H1 (cell line): ENCODE measurements at regions not wholly inside any gene's neighbourhood (a gene's known extent, or its start where the extent isn't known, plus 50 kb on each side); places are given as distances from the start of the nearest gene placed in this dataset.

Experiments
- CTCF ChIA-PET: fragments of 300-600 bp; sonication (Branson Sonifier 250); formaldehyde crosslinking; loops from one replicate; lab custom pipeline; 2021; ENCODE audit not compliant: partially characterized antibody; lab: Charles Lee
- POLR2A ChIA-PET: fragments of 300-600 bp; sonication (Branson Sonifier 250); formaldehyde crosslinking; loops from one replicate; lab custom pipeline; 2021; ENCODE audit warnings: inconsistent platforms; ENCODE audit not compliant: partially characterized antibody; lab: Charles Lee
- DNase-seq, 2 experiments: peaks; one replicate each; pipeline versions ENCODE4 v3.0.0 to v3.0.0-alpha.2; 2010 to 2022; ENCODE audit warnings: low spot score in 2 of 2, low read depth in 1 of 2, mixed read lengths in 1 of 2
- FAIRE-seq: peaks from 2 replicates; lab custom pipeline; 2011; peaks lifted over from hg19 to GRCh38; lab: Jason Lieb, UNC
- H2AFZ ChIP-seq: 2 replicates; pipeline ENCODE4 v1.8.1; 2012; ENCODE audit warnings: low read length, inconsistent platforms
- H2AK5ac ChIP-seq: 2 replicates; pipeline ENCODE4 v1.6.1; 2013; ENCODE audit warnings: low read depth, low read length
- H2BK120ac ChIP-seq: replicated peaks from 2 replicates; pipeline ENCODE3; 2013; ENCODE audit warnings: low read depth, low read length, inconsistent platforms
- H2BK12ac ChIP-seq: 2 replicates; pipeline ENCODE4 v1.6.1; 2013; ENCODE audit warnings: low read depth, low read length
- H2BK15ac ChIP-seq: 2 replicates; pipeline ENCODE4 v1.6.1; 2013; ENCODE audit warnings: low read length
- H2BK20ac ChIP-seq: 2 replicates; pipeline ENCODE4 v1.6.1; 2013; ENCODE audit warnings: low read length
- H2BK5ac ChIP-seq: 2 replicates; pipeline ENCODE4 v1.6.1; 2013; ENCODE audit warnings: low read depth, low read length
- H3K14ac ChIP-seq: 2 replicates; pipeline ENCODE4 v1.6.1; 2013; ENCODE audit warnings: inconsistent platforms; ENCODE audit not compliant: insufficient read length
- H3K18ac ChIP-seq: 2 replicates; pipeline ENCODE4 v1.6.1; 2013; ENCODE audit warnings: low read length; ENCODE audit errors: extremely low read depth
- H3K23ac ChIP-seq: 2 replicates; pipeline ENCODE4 v1.6.1; 2013; ENCODE audit warnings: inconsistent platforms; ENCODE audit not compliant: insufficient read length
- H3K23me2 ChIP-seq: 2 replicates; pipeline ENCODE4 v1.6.1; 2013; ENCODE audit warnings: low read depth, low read length
- H3K27ac ChIP-seq: 2 replicates; pipeline ENCODE4 v1.6.1; 2011; ENCODE audit warnings: low read depth, low read length, inconsistent platforms
- H3K27me3 ChIP-seq, 4 experiments: replicated peaks in 1 of 4; 1 replicate in 1 of 4; 2 replicates in 3 of 4; pipeline versions ENCODE4 v1.6.1 to v1.8.1; 2011 to 2013; ENCODE audit warnings: low read length in 3 of 4, mild to moderate bottlenecking in 3 of 4, inconsistent platforms in 2 of 4, mixed read lengths in 2 of 4, moderate library complexity in 1 of 4; ENCODE audit not compliant: control insufficient read depth in 3 of 4, insufficient read depth in 3 of 4; ENCODE audit errors: extremely low read depth in 1 of 4
- H3K36me3 ChIP-seq, 4 experiments: 2 replicates each; pipeline versions ENCODE4 v1.6.1 to v1.8.1; 2011 to 2013; ENCODE audit warnings: mild to moderate bottlenecking in 4 of 4, low read length in 3 of 4, moderate library complexity in 2 of 4, control low read depth in 1 of 4, inconsistent platforms in 1 of 4; ENCODE audit not compliant: insufficient read depth in 4 of 4, control insufficient read depth in 2 of 4
- H3K4ac ChIP-seq: replicated peaks from 2 replicates; pipeline ENCODE3; 2013; ENCODE audit warnings: low read length, low read depth, mixed read lengths, inconsistent platforms; ENCODE audit not compliant: insufficient read length
- H3K4me1 ChIP-seq, 4 experiments: replicated peaks in 1 of 4; 1 replicate in 1 of 4; 2 replicates in 3 of 4; pipeline versions ENCODE4 v1.6.1 to v1.8.1; 2011 to 2013; ENCODE audit warnings: low read length in 3 of 4, inconsistent platforms in 2 of 4, mixed read lengths in 1 of 4; ENCODE audit not compliant: insufficient read depth in 4 of 4, control insufficient read depth in 3 of 4
- H3K4me2 ChIP-seq, 2 experiments: 2 replicates each; pipeline versions ENCODE4 v1.6.1 to v1.8.1; 2011 to 2013; ENCODE audit warnings: low read depth in 2 of 2, low read length in 2 of 2, control low read depth in 1 of 2, inconsistent platforms in 1 of 2, mild to moderate bottlenecking in 1 of 2; ENCODE audit not compliant: insufficient read depth in 1 of 2
- H3K4me3 ChIP-seq, 4 experiments: fragments of 200-600, 300-600 bp in 1 of 4; sonication (generic), shearing (Covaris generic), sonication (Bioruptor Twin) in 1 of 4; 2 replicates each; pipeline versions ENCODE4 v1.5.1 to v1.8.1; 2011 to 2016; ENCODE audit warnings: low read length in 4 of 4, low read depth in 3 of 4, control low read depth in 2 of 4, inconsistent platforms in 2 of 4, mild to moderate bottlenecking in 2 of 4, mixed read lengths in 1 of 4, moderate library complexity in 1 of 4; ENCODE audit not compliant: insufficient read depth in 2 of 4; ENCODE audit errors: extremely low read depth in 1 of 4
- H3K56ac ChIP-seq: replicated peaks from 2 replicates; pipeline ENCODE3; 2013; ENCODE audit warnings: low read depth, mild to moderate bottlenecking, mixed read lengths, low read length, inconsistent platforms; ENCODE audit not compliant: insufficient read length
- H3K79me1 ChIP-seq: 2 replicates; pipeline ENCODE4 v1.6.1; 2013; ENCODE audit warnings: low read depth, low read length, control low read depth
- H3K79me2 ChIP-seq, 2 experiments: 2 replicates each; pipeline versions ENCODE4 v1.6.1 to v1.8.1; 2012 to 2013; ENCODE audit warnings: low read length in 2 of 2, mild to moderate bottlenecking in 2 of 2, inconsistent platforms in 1 of 2; ENCODE audit not compliant: insufficient read depth in 2 of 2, control insufficient read depth in 1 of 2
- H3K9ac ChIP-seq, 4 experiments: replicated peaks in 1 of 4; 1 replicate in 1 of 4; 2 replicates in 3 of 4; pipeline versions ENCODE4 v1.6.1 to v1.8.1; 2011 to 2013; ENCODE audit warnings: low read depth in 3 of 4, low read length in 3 of 4, control low read depth in 2 of 4, mild to moderate bottlenecking in 2 of 4, moderate library complexity in 2 of 4, inconsistent platforms in 1 of 4; ENCODE audit errors: extremely low read depth in 1 of 4
- H3K9me3 ChIP-seq, 2 experiments: 2 replicates each; pipeline versions ENCODE4 v1.6.1 to v1.8.1; 2012 to 2013; ENCODE audit warnings: mild to moderate bottlenecking in 2 of 2, moderate library complexity in 2 of 2, control low read depth in 1 of 2, inconsistent platforms in 1 of 2, low read depth in 1 of 2, low read length in 1 of 2, mixed read lengths in 1 of 2; ENCODE audit not compliant: insufficient read depth in 2 of 2
- H4K20me1 ChIP-seq, 2 experiments: replicated peaks in 1 of 2; 2 replicates each; pipeline versions ENCODE3 to v1.8.1; 2011 to 2013; ENCODE audit warnings: inconsistent platforms in 2 of 2, low read length in 2 of 2, mild to moderate bottlenecking in 1 of 2; ENCODE audit not compliant: insufficient read depth in 2 of 2, control insufficient read depth in 1 of 2
- H4K5ac ChIP-seq: 2 replicates; pipeline ENCODE4 v1.6.1; 2013; ENCODE audit warnings: low read length, low read depth, mixed read lengths, inconsistent platforms; ENCODE audit not compliant: insufficient read length
- H4K8ac ChIP-seq: 2 replicates; pipeline ENCODE4 v1.8.0; 2013; ENCODE audit warnings: mild to moderate bottlenecking, moderate library complexity, low read length, inconsistent platforms; ENCODE audit not compliant: insufficient read depth; ENCODE audit errors: extremely low read depth
- H4K91ac ChIP-seq: replicated peaks from 2 replicates; pipeline ENCODE3; 2013; ENCODE audit warnings: low read length, mixed read lengths, inconsistent platforms; ENCODE audit not compliant: insufficient read length
- ASH2L ChIP-seq: fragments of 200-600, 300-600 bp; sonication (generic); IDR thresholded peaks from one replicate; pipeline ENCODE4 v1.7.1; 2017; ENCODE audit warnings: low read length
- BCL11A ChIP-seq, 2 experiments: IDR thresholded peaks; one replicate each; pipeline ENCODE4 v1.6.1; 2011; ENCODE audit warnings: low read depth in 2 of 2, low read length in 2 of 2, mild to moderate bottlenecking in 2 of 2
- CHD1 ChIP-seq: IDR thresholded peaks from 2 replicates; pipeline ENCODE4 v1.6.1; 2012; ENCODE audit warnings: low read depth, low read length, improper control_type of control experiment
- HDAC6 ChIP-seq: IDR thresholded peaks from one replicate; pipeline ENCODE4 v1.7.1; 2012; ENCODE audit warnings: low read depth, mild to moderate bottlenecking, inconsistent platforms, low read length, moderate library complexity
- NANOG ChIP-seq: IDR thresholded peaks from 2 replicates; pipeline ENCODE4 v1.6.1; 2011; ENCODE audit warnings: low read length, low read depth, mild to moderate bottlenecking, inconsistent platforms; ENCODE audit not compliant: insufficient read depth, poor library complexity, severe bottlenecking
- POU5F1 ChIP-seq: IDR thresholded peaks from 2 replicates; pipeline ENCODE4 v1.6.1; 2011; ENCODE audit warnings: low read depth, mild to moderate bottlenecking, low read length, moderate library complexity
- RBBP5 ChIP-seq: IDR thresholded peaks from 2 replicates; pipeline ENCODE4 v1.7.1; 2012; ENCODE audit warnings: low read depth, mild to moderate bottlenecking, inconsistent platforms, low read length, moderate library complexity, borderline replicate concordance
- RFX5 ChIP-seq: IDR thresholded peaks from 2 replicates; pipeline ENCODE4 v1.6.1; 2011; ENCODE audit warnings: low read depth, low read length, improper control_type of control experiment, borderline replicate concordance
- SIRT6 ChIP-seq: IDR thresholded peaks from one replicate; pipeline ENCODE4 v1.7.1; 2012; ENCODE audit warnings: low read length, inconsistent platforms
- SP1 ChIP-seq: IDR thresholded peaks from 2 replicates; pipeline ENCODE4 v1.6.1; 2011; ENCODE audit warnings: low read depth, low read length
- SP2 ChIP-seq: IDR thresholded peaks from 2 replicates; pipeline ENCODE4 v1.6.1; 2012; ENCODE audit warnings: mild to moderate bottlenecking, low read length, inconsistent platforms
- TBP ChIP-seq: IDR thresholded peaks from 2 replicates; pipeline ENCODE4 v1.6.1; 2011; ENCODE audit warnings: low read depth, low read length, improper control_type of control experiment
- TEAD4 ChIP-seq: IDR thresholded peaks from 2 replicates; pipeline ENCODE4 v1.6.1; 2012; ENCODE audit warnings: low read depth, low read length, inconsistent platforms, mixed read lengths
- YY1 ChIP-seq: IDR thresholded peaks from 2 replicates; pipeline ENCODE4 v1.6.1; 2011; ENCODE audit warnings: low read depth, mild to moderate bottlenecking, low read length
- ZNF274 ChIP-seq: IDR thresholded peaks from 2 replicates; pipeline ENCODE4 v1.7.0; 2012; ENCODE audit warnings: low read length, borderline replicate concordance; ENCODE audit errors: extremely low read depth
- WGBS, 2 experiments: shearing (Covaris generic) in 1 of 2; methylation state at CpG; one replicate each; pipeline versions ENCODE4 v1.1.6 to v1.1.7; 2013 to 2015; ENCODE audit warnings: low lambda C conversion rate in 2 of 2, mixed read lengths in 2 of 2, inconsistent platforms in 1 of 2, low coverage in 1 of 2, missing lambda C conversion rate in 1 of 2; ENCODE audit not compliant: insufficient replicate concordance in 2 of 2, insufficient coverage in 1 of 2, insufficient read length in 1 of 2; ENCODE audit errors: extremely low coverage in 1 of 2, missing lambda C conversion rate in 1 of 2; 5-methylcytosine and 5-hydroxymethylcytosine counted together
- TF ChIP-seq, protein P1 (sequence below): IDR thresholded peaks from 2 replicates; pipeline ENCODE4 v1.6.1; 2012; ENCODE audit warnings: inconsistent platforms

- H3K23ac ChIP-seq: no peak overlapping the region
- no peaks in the 10 kb centered on the region for H3K79me1 ChIP-seq
- no peaks in the 10 kb centered on the region for H3K79me2 ChIP-seq
- H4K8ac ChIP-seq: no peak overlapping the region
- peaks cover 0 to 6% (median 1%) of the 10 kb centered on the region in 4 experiments; a peak in 1 of 7 replicates for H3K4me1 ChIP-seq
- no peak overlapping the region for H3K4me2 ChIP-seq
- no peaks in the 10 kb centered on the region for H3K27me3 ChIP-seq
- no peak overlapping the region for H3K9ac ChIP-seq
- H3K36me3 ChIP-seq: no peaks in the 10 kb centered on the region
- no peak overlapping the region for H2BK120ac ChIP-seq
- H2AK5ac ChIP-seq: no peak overlapping the region
- H2BK15ac ChIP-seq: no peak overlapping the region
- ChIA-PET CTCF (interaction anchor here (1.1 kb wide), 1 partner anchor 194 kb away, joined by 4 read pairs; no protein-coding TSS in a partner anchor), POLR2A (no interaction called here)
- H3K18ac ChIP-seq: no peak overlapping the region
- no peak overlapping the region for H3K27ac ChIP-seq
- no peak overlapping the region for H4K5ac ChIP-seq
- H2AFZ ChIP-seq: no peak overlapping the region
- no peaks in the 10 kb centered on the region for H3K23me2 ChIP-seq
- no peaks in the 10 kb centered on the region for H3K9me3 ChIP-seq
- WGBS, 2 experiments: 90% methylated on average over 2 of the region's 2 CpGs; no CpG with 5 or more reads in 1 of the 2 experiments
- H3K4me3 ChIP-seq: no peak overlapping the region
- FAIRE-seq (no peak), DNase-seq (no peak)
- H4K20me1 ChIP-seq: no peaks in the 10 kb centered on the region
- no peak overlapping the region for H2BK12ac ChIP-seq
- no peak overlapping the region for H3K4ac ChIP-seq
- H2BK20ac ChIP-seq: no peak overlapping the region
- H3K14ac ChIP-seq: no peak overlapping the region
- no peak overlapping the region for H3K56ac ChIP-seq
- no peak overlapping the region for H2BK5ac ChIP-seq
- H4K91ac ChIP-seq: no peak overlapping the region
- TF ChIP-seq YY1 (no peak), HDAC6 (no peak), RFX5 (no peak), CHD1 (no peak), NANOG (no peak), POU5F1 (no peak), ZNF274 (no peak), RBBP5 (no peak), BCL11A (IDR thresholded peaks at IDR 0.05; ENCODE audit: low read depth in 2 of 2, low read length in 2 of 2) (no peak), TEAD4 (no peak), SIRT6 (no peak), ASH2L (no peak), SP2 (no peak), SP1 (no peak), TBP (no peak)
- TF ChIP-seq, protein P1, sequence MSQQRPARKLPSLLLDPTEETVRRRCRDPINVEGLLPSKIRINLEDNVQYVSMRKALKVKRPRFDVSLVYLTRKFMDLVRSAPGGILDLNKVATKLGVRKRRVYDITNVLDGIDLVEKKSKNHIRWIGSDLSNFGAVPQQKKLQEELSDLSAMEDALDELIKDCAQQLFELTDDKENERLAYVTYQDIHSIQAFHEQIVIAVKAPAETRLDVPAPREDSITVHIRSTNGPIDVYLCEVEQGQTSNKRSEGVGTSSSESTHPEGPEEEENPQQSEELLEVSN: no peak
These were observed 488.3 kb upstream of the ANO5 start for GRCh38 chr11:21704539-21704938.
